Middle frontal gyrus (tissue), 1 donor: ENCODE measurements at regions not wholly inside any gene's neighbourhood (a gene's known extent, or its start where the extent isn't known, plus 50 kb on each side); places are given as distances from the start of the nearest gene placed in this dataset.

Experiments
- DNase-seq: peaks from one replicate; pipeline ENCODE4 v3.0.0-alpha.2; 2015; ENCODE audit warnings: low spot score; ENCODE audit errors: extremely low spot score

GRCh38 chr20:9920866-9921265, 82.0 kb upstream of the PAK5 start:
- no peak for DNase-seq

- DNase-seq: no peak
Measured at GRCh38 chr20:9919271-9920014, 80.6 kb upstream of the PAK5 start.

GRCh38 chr20:9918348-9918747, 79.5 kb upstream of the PAK5 start:
- no peak for DNase-seq

- DNase-seq: no peak
Measured at GRCh38 chr20:9916761-9917160, 77.9 kb upstream of the PAK5 start.

GRCh38 chr20:9912858-9913434, 74.1 kb upstream of the PAK5 start:
- no peak for DNase-seq

- no peak for DNase-seq
Measured at GRCh38 chr20:9912290-9912689, 73.4 kb upstream of the PAK5 start.

GRCh38 chr20:9911519-9911918, 72.6 kb upstream of the PAK5 start:
- DNase-seq: no peak

GRCh38 chr20:9909167-9909566, 70.3 kb upstream of the PAK5 start:
- DNase-seq: no peak

- no peak for DNase-seq
Measured at GRCh38 chr20:9903048-9903655, 64.3 kb upstream of the PAK5 start.

GRCh38 chr20:9889270-9889981, 50.5 kb upstream of the PAK5 start:
- no peak for DNase-seq
